Gastrocnemius medialis (tissue), 4 donors: ENCODE measurements at regions not wholly inside any gene's neighbourhood (a gene's known extent, or its start where the extent isn't known, plus 50 kb on each side); places are given as distances from the start of the nearest gene placed in this dataset.

Source experiments
- CTCF ChIP-seq, 5 experiments: fragments of 450-650 bp in 3 of 5; fragments of 200-600 bp in 2 of 5; sonication (generic) in 2 of 5; IDR thresholded peaks in 4 of 5; conservative IDR thresholded peaks in 1 of 5; 1 replicate in 4 of 5; 2 replicates in 1 of 5; pipeline ENCODE4 v1.5.1; 2016 to 2019; ENCODE audit warnings: antibody characterized with exemption in 5 of 5, mild to moderate bottlenecking in 3 of 5, moderate library complexity in 3 of 5
- POLR2A ChIP-seq, 2 donors: fragments of 450-650 bp; IDR thresholded peaks; one replicate each; pipeline ENCODE4 v1.6.1; 2017; ENCODE audit warnings: antibody characterized with exemption in 2 of 2, mild to moderate bottlenecking in 2 of 2, moderate library complexity in 2 of 2

- no peak for TF ChIP-seq CTCF (IDR thresholded peaks at IDR 0.05 in 4 of 5, conservative IDR thresholded peaks at IDR 0.05 in 1 of 5)
- TF ChIP-seq POLR2A (IDR thresholded peaks at IDR 0.05): no peak
Measured at GRCh38 chr1:4160181-4160580, 260.1 kb upstream of the C1orf174 start.
